Fibroblast of villous mesenchyme (primary cell): ENCODE measurements at regions not wholly inside any gene's neighbourhood (a gene's known extent, or its start where the extent isn't known, plus 50 kb on each side); places are given as distances from the start of the nearest gene placed in this dataset.

Source experiments
- DNase-seq: peaks from one replicate; pipeline ENCODE4 v3.0.0-alpha.2; 2010; ENCODE audit warnings: low read depth
- H3K4me3 ChIP-seq: 2 replicates; pipeline ENCODE4 v1.5.1; 2011; ENCODE audit warnings: low read depth, mild to moderate bottlenecking, low read length
- TF ChIP-seq, protein P1 (sequence below): IDR thresholded peaks from 2 replicates; pipeline ENCODE4 v1.5.1; 2012; ENCODE audit warnings: low read depth, mild to moderate bottlenecking, low read length; ENCODE audit not compliant: insufficient read depth

DNA sequence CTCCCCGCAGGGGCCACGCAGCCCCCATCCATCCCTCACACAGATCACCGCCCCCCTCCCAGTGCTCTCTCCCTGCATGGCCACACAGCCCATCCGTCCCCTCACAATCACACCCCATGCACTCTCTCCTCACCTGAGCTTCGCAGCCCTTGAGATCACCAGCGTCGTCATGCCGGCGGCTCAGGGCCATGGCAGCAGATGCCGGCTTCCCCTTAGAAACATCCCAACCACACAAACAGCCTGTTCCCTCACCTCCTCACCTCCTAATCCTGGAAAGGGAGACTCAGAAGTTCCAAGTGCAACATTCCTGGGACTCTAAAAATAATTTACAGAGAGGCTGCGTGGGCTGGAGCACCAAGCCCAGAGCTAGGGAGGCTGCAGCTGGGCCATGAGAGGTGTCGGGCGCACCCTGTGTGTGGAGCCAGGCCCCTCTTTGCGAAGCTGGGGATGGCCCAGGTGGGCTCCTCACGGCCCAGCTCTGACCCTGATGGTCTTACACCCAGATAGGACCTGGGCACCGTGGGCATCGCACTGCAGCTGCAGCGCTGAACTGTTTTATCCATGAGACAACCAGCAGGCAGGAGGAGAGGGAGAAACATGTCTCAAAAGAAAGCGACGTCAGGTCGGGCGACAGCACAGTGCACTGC is 125.3 kb downstream of the DLL1 start:
- TF ChIP-seq, protein P1, sequence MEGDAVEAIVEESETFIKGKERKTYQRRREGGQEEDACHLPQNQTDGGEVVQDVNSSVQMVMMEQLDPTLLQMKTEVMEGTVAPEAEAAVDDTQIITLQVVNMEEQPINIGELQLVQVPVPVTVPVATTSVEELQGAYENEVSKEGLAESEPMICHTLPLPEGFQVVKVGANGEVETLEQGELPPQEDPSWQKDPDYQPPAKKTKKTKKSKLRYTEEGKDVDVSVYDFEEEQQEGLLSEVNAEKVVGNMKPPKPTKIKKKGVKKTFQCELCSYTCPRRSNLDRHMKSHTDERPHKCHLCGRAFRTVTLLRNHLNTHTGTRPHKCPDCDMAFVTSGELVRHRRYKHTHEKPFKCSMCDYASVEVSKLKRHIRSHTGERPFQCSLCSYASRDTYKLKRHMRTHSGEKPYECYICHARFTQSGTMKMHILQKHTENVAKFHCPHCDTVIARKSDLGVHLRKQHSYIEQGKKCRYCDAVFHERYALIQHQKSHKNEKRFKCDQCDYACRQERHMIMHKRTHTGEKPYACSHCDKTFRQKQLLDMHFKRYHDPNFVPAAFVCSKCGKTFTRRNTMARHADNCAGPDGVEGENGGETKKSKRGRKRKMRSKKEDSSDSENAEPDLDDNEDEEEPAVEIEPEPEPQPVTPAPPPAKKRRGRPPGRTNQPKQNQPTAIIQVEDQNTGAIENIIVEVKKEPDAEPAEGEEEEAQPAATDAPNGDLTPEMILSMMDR, result no peak
- H3K4me3 ChIP-seq, result no peak overlapping the region
- DNase-seq, result no peak

GRCh38 chr6:170165085-170165470 is 125.8 kb downstream of the DLL1 start:
- peak; percentile 7 for DNase-seq
- no peak overlapping the region for H3K4me3 ChIP-seq
- TF ChIP-seq, protein P1, result no peak

DNA sequence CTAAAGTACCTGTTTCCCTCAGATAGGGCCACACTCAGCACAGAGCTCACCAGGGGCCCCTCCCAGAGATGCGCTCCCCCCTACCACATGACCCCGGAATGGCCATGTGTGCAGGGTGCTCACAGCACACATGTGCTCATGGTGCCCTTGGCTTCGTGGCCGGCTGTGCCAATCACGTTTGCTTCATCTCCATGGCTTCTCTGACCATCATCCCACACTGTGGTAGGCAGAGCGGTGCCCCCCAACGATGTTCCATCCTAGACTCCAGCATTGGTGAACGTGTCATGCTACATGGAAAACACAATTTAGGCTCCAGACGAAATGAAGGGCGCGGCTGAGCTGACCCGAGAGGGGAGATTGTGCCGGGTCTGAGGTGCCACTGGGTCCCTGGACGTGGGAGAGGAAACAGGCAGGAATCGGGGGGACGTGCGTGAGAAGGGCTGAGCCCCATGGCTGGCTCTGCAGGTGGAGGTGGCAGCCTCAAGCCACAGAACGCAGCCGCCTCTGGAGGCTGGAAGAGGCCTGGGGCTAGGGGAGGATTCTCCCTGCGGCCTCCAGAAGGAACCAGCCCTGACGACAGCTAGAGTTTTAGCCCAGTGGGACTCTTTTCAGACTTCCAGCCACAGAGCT is 126.5 kb downstream of the DLL1 start:
- TF ChIP-seq, protein P1, result no peak
- H3K4me3 ChIP-seq, result no peak overlapping the region
- no peak for DNase-seq

DNA sequence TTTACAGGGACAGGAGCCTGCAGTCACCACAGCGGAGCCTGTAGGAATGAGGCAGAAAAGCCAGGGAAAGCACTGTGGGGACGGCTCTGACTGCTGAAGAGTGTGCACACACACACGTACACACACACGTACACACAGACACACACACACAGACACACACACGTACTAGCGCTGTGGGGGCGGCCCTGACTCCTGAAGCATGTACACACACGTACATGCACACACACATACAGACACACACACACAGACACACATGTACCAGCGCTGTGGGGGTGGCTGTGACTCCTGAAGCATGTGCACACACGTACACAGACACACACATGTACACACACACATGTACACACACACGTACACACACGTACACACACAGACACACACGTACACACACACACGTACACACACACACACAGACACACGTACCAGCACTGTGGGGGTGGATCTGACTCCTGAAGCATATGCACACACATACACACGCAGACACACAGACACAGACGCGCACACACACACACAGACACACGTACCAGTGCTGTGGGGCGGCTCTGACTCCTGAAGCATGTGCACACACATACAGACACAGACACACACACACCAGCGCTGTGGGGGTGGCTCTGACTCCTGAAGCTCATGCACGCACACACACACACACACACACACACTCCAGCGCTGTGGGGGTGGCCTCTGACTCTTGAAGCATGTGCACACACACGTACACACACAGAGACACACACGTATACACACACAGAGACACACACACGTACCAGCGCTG is 127.3 kb downstream of the DLL1 start:
- no peak overlapping the region for H3K4me3 ChIP-seq
- DNase-seq, result no peak
- TF ChIP-seq, protein P1, result no peak

- TF ChIP-seq, protein P1, result no peak
- no peak for DNase-seq
- H3K4me3 ChIP-seq, result no peak overlapping the region
These were observed 128.0 kb downstream of the DLL1 start for GRCh38 chr6:170162775-170163404.

DNA sequence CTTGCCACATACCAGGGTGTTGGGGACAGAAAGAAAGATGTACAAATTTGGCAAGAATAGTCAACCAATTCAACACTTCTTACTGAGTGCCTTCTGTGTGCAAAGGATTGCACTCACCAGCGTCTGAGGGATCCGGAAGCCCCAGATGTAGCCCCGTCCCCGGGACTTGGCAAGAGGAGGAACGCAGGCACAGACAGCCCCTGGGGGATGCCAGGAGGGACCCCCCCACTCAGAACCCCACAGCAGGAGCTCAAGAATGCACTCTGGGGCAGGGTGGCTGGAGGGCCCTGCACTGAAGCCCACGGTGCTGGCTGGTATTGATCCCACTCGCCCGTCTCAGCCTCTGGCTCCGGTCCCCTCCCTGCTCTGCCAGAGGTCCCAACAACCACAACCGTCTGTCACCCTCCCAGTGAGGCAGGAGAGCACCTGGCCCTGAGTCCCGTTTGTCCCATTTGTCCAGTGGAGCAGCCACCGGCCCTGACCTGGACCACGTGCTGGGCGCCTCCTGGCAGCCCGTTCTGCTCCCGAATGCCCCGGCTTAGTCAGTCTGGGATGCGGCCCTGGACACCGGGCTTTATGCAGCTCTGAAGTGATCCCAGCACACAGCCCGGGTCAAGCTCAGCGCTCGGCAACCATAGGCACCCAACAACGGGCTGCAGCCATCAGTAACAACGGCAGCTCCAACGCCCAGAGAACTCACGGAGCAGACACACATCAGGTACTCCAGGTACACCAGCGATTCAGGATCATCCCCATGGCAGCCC is 128.7 kb downstream of the DLL1 start:
- DNase-seq, result no peak
- TF ChIP-seq, protein P1, result no peak
- no peak overlapping the region for H3K4me3 ChIP-seq
